GM12892 (cell line): ENCODE measurements at regions not wholly inside any gene's neighbourhood (a gene's known extent, or its start where the extent isn't known, plus 50 kb on each side); places are given as distances from the start of the nearest gene placed in this dataset.
A peak's percentile ranks its signal among the peaks of the same experiment; 100 is the strongest.

Experiments used
- DNase-seq: peaks from one replicate; pipeline ENCODE4 v3.0.0; 2011; ENCODE audit not compliant: insufficient read length
- FAIRE-seq: peaks from 2 replicates; lab custom pipeline; 2011; peaks lifted over from hg19 to GRCh38; lab: Jason Lieb, UNC
- POLR2A ChIP-seq: IDR thresholded peaks from 2 replicates; pipeline ENCODE4 v1.6.1; 2011; ENCODE audit warnings: low read depth, low read length, control low read depth
- POLR2AphosphoS5 ChIP-seq: IDR thresholded peaks from 2 replicates; pipeline ENCODE4 v1.6.1; 2011; ENCODE audit warnings: low read depth, low read length, control low read depth
- TAF1 ChIP-seq: IDR thresholded peaks from 2 replicates; pipeline ENCODE4 v1.6.1; 2011; ENCODE audit warnings: low read depth, mild to moderate bottlenecking, control low read depth, low read length, borderline replicate concordance

GRCh38 chr18:68284236-68284780 is 430.6 kb downstream of the TMX3 start:
- no peak for DNase-seq
- no peak for FAIRE-seq
- no peak for TF ChIP-seq POLR2A
- no peak for TF ChIP-seq TAF1
- TF ChIP-seq POLR2AphosphoS5, result no peak

GRCh38 chr18:68283834-68284233 is 431.1 kb downstream of the TMX3 start:
- DNase-seq (no peak), FAIRE-seq (no peak)
- TF ChIP-seq TAF1 (no peak), POLR2A (no peak), POLR2AphosphoS5 (no peak)

DNA sequence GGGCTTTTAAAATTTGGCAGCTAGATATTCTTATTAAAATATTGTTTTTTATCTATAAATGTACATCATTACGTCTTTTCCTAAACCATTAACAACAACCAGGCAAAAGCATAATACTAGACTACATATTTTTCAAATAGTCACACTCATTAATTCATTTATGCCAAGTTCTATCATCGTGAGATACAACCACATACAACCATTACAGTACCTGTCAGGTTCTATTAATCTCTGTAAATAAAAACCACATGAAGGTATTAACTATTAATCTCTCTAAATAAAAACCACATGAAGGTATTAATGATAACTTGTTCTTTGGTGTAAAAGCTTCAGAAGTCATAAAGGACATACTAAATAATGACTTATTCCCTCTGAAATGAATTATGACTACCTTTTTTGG is 432.7 kb downstream of the TMX3 start:
- FAIRE-seq, result no peak
- no peak for DNase-seq
- TF ChIP-seq POLR2A, result no peak
- no peak for TF ChIP-seq TAF1
- no peak for TF ChIP-seq POLR2AphosphoS5

DNA sequence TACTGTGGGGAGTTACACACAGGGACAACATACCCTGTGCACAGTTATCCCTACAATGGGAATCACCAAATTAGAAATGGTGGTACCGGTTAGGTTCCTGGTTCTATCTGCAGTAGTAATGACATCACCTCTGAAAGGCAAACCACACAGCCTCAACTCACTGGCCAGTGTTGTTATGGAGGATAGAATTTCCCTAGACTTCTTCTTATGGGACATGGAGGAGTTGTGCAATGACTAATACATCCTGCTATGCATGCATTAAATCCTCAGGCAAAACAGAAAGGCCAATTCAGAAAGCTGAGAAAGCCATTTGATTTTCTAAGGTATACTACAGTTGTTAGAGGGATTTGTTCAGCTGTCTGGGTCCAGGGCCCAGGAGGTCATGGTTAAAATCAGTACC is 439.3 kb downstream of the TMX3 start:
- FAIRE-seq, result peak; percentile 9
- no peak for DNase-seq
- TF ChIP-seq TAF1 (no peak), POLR2A (no peak), POLR2AphosphoS5 (no peak)

DNA sequence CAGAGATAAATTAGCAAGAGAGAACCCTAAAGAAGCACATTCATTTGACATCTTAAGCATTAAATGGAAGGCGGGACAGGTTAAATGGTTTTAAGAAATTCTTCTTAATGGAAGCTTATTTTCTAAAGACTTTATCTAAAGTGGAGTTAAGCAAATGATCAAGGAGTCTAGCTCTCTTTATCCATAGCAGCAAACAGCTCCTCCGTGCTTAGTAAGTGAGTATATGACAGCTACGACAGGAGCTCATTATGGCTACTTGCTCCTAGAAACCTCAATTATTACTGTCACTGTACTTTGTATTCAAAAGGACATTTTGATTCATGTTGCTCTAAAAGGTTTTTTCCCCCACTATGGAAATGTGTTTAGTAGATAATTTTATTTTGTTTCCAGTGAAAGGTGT is 444.9 kb downstream of the TMX3 start:
- DNase-seq (no peak), FAIRE-seq (no peak)
- no peak for TF ChIP-seq TAF1
- no peak for TF ChIP-seq POLR2AphosphoS5
- TF ChIP-seq POLR2A, result no peak

- DNase-seq (no peak), FAIRE-seq (no peak)
- no peak for TF ChIP-seq POLR2A
- no peak for TF ChIP-seq POLR2AphosphoS5
- no peak for TF ChIP-seq TAF1
These were observed 447.3 kb downstream of the TMX3 start for GRCh38 chr18:68267583-68267982.

GRCh38 chr18:68263481-68263880 is 451.4 kb downstream of the TMX3 start:
- no peak for DNase-seq
- FAIRE-seq, result no peak
- TF ChIP-seq TAF1, result no peak
- TF ChIP-seq POLR2A, result no peak
- TF ChIP-seq POLR2AphosphoS5, result no peak

DNA sequence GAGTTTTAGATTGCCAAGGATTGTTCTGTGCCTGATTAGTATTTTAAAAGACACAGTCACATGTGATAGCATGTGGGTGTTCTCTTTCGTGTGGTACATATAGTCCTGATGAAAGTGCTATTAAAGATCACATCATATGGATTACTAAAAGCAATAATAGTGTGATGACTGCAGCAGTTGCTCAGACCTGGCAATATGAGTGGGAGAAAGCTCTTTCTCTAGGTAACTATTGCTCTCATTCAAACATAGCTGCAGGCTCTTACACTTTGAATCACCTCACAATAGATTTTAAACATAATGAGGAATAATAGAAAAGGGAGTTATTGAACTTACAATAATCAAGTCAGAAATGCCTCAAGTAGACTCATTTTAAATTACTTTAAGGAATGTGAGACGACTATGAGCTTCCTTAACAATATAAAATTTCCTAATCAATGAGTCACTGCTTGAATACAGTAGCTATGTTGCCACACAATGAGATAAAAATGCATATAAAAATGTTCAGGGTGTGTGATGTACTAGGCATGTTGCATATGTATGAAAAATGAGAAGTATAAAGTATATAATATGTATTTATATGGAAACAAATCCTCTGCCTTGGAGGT is 452.1 kb downstream of the TMX3 start:
- DNase-seq, result no peak
- FAIRE-seq, result no peak
- TF ChIP-seq POLR2A, result no peak
- TF ChIP-seq POLR2AphosphoS5, result no peak
- no peak for TF ChIP-seq TAF1

- no peak for DNase-seq
- FAIRE-seq, result no peak
- no peak for TF ChIP-seq POLR2A
- no peak for TF ChIP-seq POLR2AphosphoS5
- no peak for TF ChIP-seq TAF1
These were observed 458.4 kb downstream of the TMX3 start for GRCh38 chr18:68256418-68257067.

DNA sequence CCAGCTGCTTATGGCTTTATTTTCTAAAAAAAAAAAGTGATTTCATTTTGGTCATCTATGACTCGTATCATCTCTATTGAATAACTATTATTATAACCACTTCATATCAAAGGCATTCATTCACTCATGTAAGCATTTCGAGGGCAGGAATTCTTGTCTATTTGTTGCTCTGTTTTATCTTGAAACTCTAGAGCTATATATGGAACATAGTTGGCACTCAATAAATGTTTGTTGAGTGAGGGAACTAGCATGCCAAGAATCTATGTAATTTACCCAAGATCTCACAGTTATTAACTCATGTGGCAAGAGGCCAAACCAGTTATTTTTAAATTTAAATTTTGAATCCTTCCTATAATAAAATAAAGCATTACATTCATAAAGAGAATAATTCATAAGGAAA is 470.1 kb downstream of the TMX3 start:
- FAIRE-seq, result no peak
- TF ChIP-seq TAF1 (no peak), POLR2A (no peak), POLR2AphosphoS5 (no peak)
- DNase-seq, result no peak

GRCh38 chr18:68241881-68242280 is 473.0 kb downstream of the TMX3 start:
- no peak for FAIRE-seq
- DNase-seq, result no peak
- TF ChIP-seq POLR2A (no peak), POLR2AphosphoS5 (no peak), TAF1 (no peak)

- no peak for FAIRE-seq
- TF ChIP-seq TAF1 (no peak), POLR2A (no peak), POLR2AphosphoS5 (no peak)
- DNase-seq, result no peak
These were observed 480.2 kb downstream of the TMX3 start for GRCh38 chr18:68234676-68235075.

DNA sequence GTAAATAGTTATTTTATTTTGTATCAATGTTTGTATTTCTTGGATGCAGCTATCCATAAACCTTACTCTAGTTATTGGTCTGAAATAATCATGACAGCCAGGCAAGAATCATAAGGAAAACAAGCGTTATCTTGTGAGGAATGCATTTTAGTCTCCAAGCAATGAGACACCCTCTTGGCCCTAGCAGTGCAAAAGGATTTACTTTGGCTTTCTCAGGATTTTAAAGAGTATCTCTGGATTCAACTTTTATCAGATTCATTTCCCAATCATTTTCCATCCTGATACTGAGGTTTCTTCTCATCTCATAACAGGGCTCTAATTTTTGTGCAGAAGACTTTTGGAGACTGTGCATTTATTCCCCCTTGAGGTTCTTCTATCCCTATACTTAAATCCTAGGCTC is 480.8 kb downstream of the TMX3 start:
- no peak for TF ChIP-seq POLR2A
- TF ChIP-seq TAF1, result no peak
- no peak for TF ChIP-seq POLR2AphosphoS5
- no peak for FAIRE-seq
- DNase-seq, result no peak

- DNase-seq (no peak), FAIRE-seq (no peak)
- no peak for TF ChIP-seq TAF1
- no peak for TF ChIP-seq POLR2AphosphoS5
- no peak for TF ChIP-seq POLR2A
These were observed 481.9 kb downstream of the TMX3 start for GRCh38 chr18:68233018-68233417.
